ENCODE measurements at regions not wholly inside any gene's neighbourhood (a gene's known extent, or its start where the extent isn't known, plus 50 kb on each side); places are given as distances from the start of the nearest gene placed in this dataset.

GRCh38 chr6:45786355-45786781 is 229.3 kb downstream of the CLIC5 start:
- H3K4me1 ChIP-seq (ENCODE audit: control insufficient read depth, insufficient read depth, low read length): no peaks in the 10 kb centered on the region
- H3K36me3 ChIP-seq (ENCODE audit: control insufficient read depth, insufficient read depth, low read length): no peaks in the 10 kb centered on the region
- no peaks in the 10 kb centered on the region for H3K27me3 ChIP-seq (ENCODE audit: control insufficient read depth, insufficient read depth, low read length)
- H3K4me3 ChIP-seq (ENCODE audit: low read length): no peak overlapping the region
- H3K9ac ChIP-seq (ENCODE audit: low read length): no peak overlapping the region
- H3K9me3 ChIP-seq (ENCODE audit: control insufficient read depth, low read length): no peaks in the 10 kb centered on the region

- Histone ChIP-seq H3K9ac (ENCODE audit: low read length) (no peak overlapping the region), H3K27me3 (ENCODE audit: control insufficient read depth, insufficient read depth, low read length) (no peaks in the 10 kb centered on the region), H3K4me3 (ENCODE audit: low read length) (no peak overlapping the region), H3K9me3 (ENCODE audit: control insufficient read depth, low read length) (no peaks in the 10 kb centered on the region), H3K36me3 (ENCODE audit: control insufficient read depth, insufficient read depth, low read length) (no peaks in the 10 kb centered on the region), H3K4me1 (ENCODE audit: control insufficient read depth, insufficient read depth, low read length) (no peaks in the 10 kb centered on the region)
These were observed 231.4 kb downstream of the CLIC5 start for GRCh38 chr6:45784250-45784649.

GRCh38 chr6:45783716-45784115 is 231.9 kb downstream of the CLIC5 start:
- Histone ChIP-seq H3K4me1 (ENCODE audit: control insufficient read depth, insufficient read depth, low read length) (no peaks in the 10 kb centered on the region), H3K36me3 (ENCODE audit: control insufficient read depth, insufficient read depth, low read length) (no peaks in the 10 kb centered on the region), H3K4me3 (ENCODE audit: low read length) (no peak overlapping the region), H3K9ac (ENCODE audit: low read length) (no peak overlapping the region), H3K9me3 (ENCODE audit: control insufficient read depth, low read length) (no peaks in the 10 kb centered on the region), H3K27me3 (ENCODE audit: control insufficient read depth, insufficient read depth, low read length) (no peaks in the 10 kb centered on the region)

- Histone ChIP-seq H3K9ac (ENCODE audit: low read length) (no peak overlapping the region), H3K27me3 (ENCODE audit: control insufficient read depth, insufficient read depth, low read length) (no peaks in the 10 kb centered on the region), H3K9me3 (ENCODE audit: control insufficient read depth, low read length) (no peaks in the 10 kb centered on the region), H3K36me3 (ENCODE audit: control insufficient read depth, insufficient read depth, low read length) (no peaks in the 10 kb centered on the region), H3K4me3 (ENCODE audit: low read length) (no peak overlapping the region), H3K4me1 (ENCODE audit: control insufficient read depth, insufficient read depth, low read length) (no peaks in the 10 kb centered on the region)
These were observed 233.8 kb downstream of the CLIC5 start for GRCh38 chr6:45781890-45782289.

GRCh38 chr6:45780523-45780922 is 235.1 kb downstream of the CLIC5 start:
- Histone ChIP-seq H3K9ac (ENCODE audit: low read length) (no peak overlapping the region), H3K4me1 (ENCODE audit: control insufficient read depth, insufficient read depth, low read length) (no peaks in the 10 kb centered on the region), H3K9me3 (ENCODE audit: control insufficient read depth, low read length) (no peaks in the 10 kb centered on the region), H3K27me3 (ENCODE audit: control insufficient read depth, insufficient read depth, low read length) (no peaks in the 10 kb centered on the region), H3K4me3 (ENCODE audit: low read length) (no peak overlapping the region), H3K36me3 (ENCODE audit: control insufficient read depth, insufficient read depth, low read length) (no peaks in the 10 kb centered on the region)

GRCh38 chr6:45775026-45775697 is 240.5 kb downstream of the CLIC5 start:
- Histone ChIP-seq H3K9ac (ENCODE audit: low read length) (no peak overlapping the region), H3K27me3 (ENCODE audit: control insufficient read depth, insufficient read depth, low read length) (no peaks in the 10 kb centered on the region), H3K4me3 (ENCODE audit: low read length) (no peak overlapping the region), H3K36me3 (ENCODE audit: control insufficient read depth, insufficient read depth, low read length) (no peaks in the 10 kb centered on the region), H3K4me1 (ENCODE audit: control insufficient read depth, insufficient read depth, low read length) (no peaks in the 10 kb centered on the region), H3K9me3 (ENCODE audit: control insufficient read depth, low read length) (no peaks in the 10 kb centered on the region)

- Histone ChIP-seq H3K9me3 (ENCODE audit: control insufficient read depth, low read length) (no peaks in the 10 kb centered on the region), H3K9ac (ENCODE audit: low read length) (no peak overlapping the region), H3K27me3 (ENCODE audit: control insufficient read depth, insufficient read depth, low read length) (no peaks in the 10 kb centered on the region), H3K4me3 (ENCODE audit: low read length) (no peak overlapping the region), H3K4me1 (ENCODE audit: control insufficient read depth, insufficient read depth, low read length) (no peaks in the 10 kb centered on the region), H3K36me3 (ENCODE audit: control insufficient read depth, insufficient read depth, low read length) (no peaks in the 10 kb centered on the region)
These were observed 241.8 kb downstream of the CLIC5 start for GRCh38 chr6:45773906-45774305.

GRCh38 chr6:45772886-45773495 is 242.7 kb downstream of the CLIC5 start:
- no peaks in the 10 kb centered on the region for H3K4me1 ChIP-seq (ENCODE audit: control insufficient read depth, insufficient read depth, low read length)
- no peak overlapping the region for H3K9ac ChIP-seq (ENCODE audit: low read length)
- H3K27me3 ChIP-seq (ENCODE audit: control insufficient read depth, insufficient read depth, low read length): no peaks in the 10 kb centered on the region
- no peak overlapping the region for H3K4me3 ChIP-seq (ENCODE audit: low read length)
- no peaks in the 10 kb centered on the region for H3K9me3 ChIP-seq (ENCODE audit: control insufficient read depth, low read length)
- no peaks in the 10 kb centered on the region for H3K36me3 ChIP-seq (ENCODE audit: control insufficient read depth, insufficient read depth, low read length)

GRCh38 chr6:45772051-45772450 is 243.6 kb downstream of the CLIC5 start:
- Histone ChIP-seq H3K9ac (ENCODE audit: low read length) (no peak overlapping the region), H3K4me1 (ENCODE audit: control insufficient read depth, insufficient read depth, low read length) (no peaks in the 10 kb centered on the region), H3K4me3 (ENCODE audit: low read length) (no peak overlapping the region), H3K36me3 (ENCODE audit: control insufficient read depth, insufficient read depth, low read length) (no peaks in the 10 kb centered on the region), H3K27me3 (ENCODE audit: control insufficient read depth, insufficient read depth, low read length) (no peaks in the 10 kb centered on the region), H3K9me3 (ENCODE audit: control insufficient read depth, low read length) (no peaks in the 10 kb centered on the region)

- Histone ChIP-seq H3K4me3 (ENCODE audit: low read length) (no peak overlapping the region), H3K9ac (ENCODE audit: low read length) (no peak overlapping the region)
These were observed 252.4 kb downstream of the CLIC5 start for GRCh38 chr6:45763281-45763680.

GRCh38 chr6:45759472-45759810 is 256.2 kb downstream of the CLIC5 start:
- no peaks in the 10 kb centered on the region for H3K36me3 ChIP-seq (ENCODE audit: control insufficient read depth, insufficient read depth, low read length)
- no peaks in the 10 kb centered on the region for H3K27me3 ChIP-seq (ENCODE audit: control insufficient read depth, insufficient read depth, low read length)
- H3K9me3 ChIP-seq (ENCODE audit: control insufficient read depth, low read length): no peaks in the 10 kb centered on the region
- H3K4me3 ChIP-seq (ENCODE audit: low read length): no peak overlapping the region
- H3K4me1 ChIP-seq (ENCODE audit: control insufficient read depth, insufficient read depth, low read length): no peaks in the 10 kb centered on the region
- no peak overlapping the region for H3K9ac ChIP-seq (ENCODE audit: low read length)

More at GRCh38 chr6:45763281-45763680, 252.4 kb downstream of the CLIC5 start:
- H3K9me3 ChIP-seq (ENCODE audit: control insufficient read depth, low read length): no peaks in the 10 kb centered on the region
- H3K36me3 ChIP-seq (ENCODE audit: control insufficient read depth, insufficient read depth, low read length): no peaks in the 10 kb centered on the region
- H3K27me3 ChIP-seq (ENCODE audit: control insufficient read depth, insufficient read depth, low read length): no peaks in the 10 kb centered on the region
- H3K4me1 ChIP-seq (ENCODE audit: control insufficient read depth, insufficient read depth, low read length): no peaks in the 10 kb centered on the region

GRCh38 chr6:45758787-45759471 is 256.7 kb downstream of the CLIC5 start:
- no peak overlapping the region for H3K9ac ChIP-seq (ENCODE audit: low read length)
- H3K27me3 ChIP-seq (ENCODE audit: control insufficient read depth, insufficient read depth, low read length): no peaks in the 10 kb centered on the region
- no peaks in the 10 kb centered on the region for H3K9me3 ChIP-seq (ENCODE audit: control insufficient read depth, low read length)
- no peaks in the 10 kb centered on the region for H3K4me1 ChIP-seq (ENCODE audit: control insufficient read depth, insufficient read depth, low read length)
- H3K36me3 ChIP-seq (ENCODE audit: control insufficient read depth, insufficient read depth, low read length): no peaks in the 10 kb centered on the region
- no peak overlapping the region for H3K4me3 ChIP-seq (ENCODE audit: low read length)
